ENCODE measurements at regions not wholly inside any gene's neighbourhood (a gene's known extent, or its start where the extent isn't known, plus 50 kb on each side); places are given as distances from the start of the nearest gene placed in this dataset.

DNA sequence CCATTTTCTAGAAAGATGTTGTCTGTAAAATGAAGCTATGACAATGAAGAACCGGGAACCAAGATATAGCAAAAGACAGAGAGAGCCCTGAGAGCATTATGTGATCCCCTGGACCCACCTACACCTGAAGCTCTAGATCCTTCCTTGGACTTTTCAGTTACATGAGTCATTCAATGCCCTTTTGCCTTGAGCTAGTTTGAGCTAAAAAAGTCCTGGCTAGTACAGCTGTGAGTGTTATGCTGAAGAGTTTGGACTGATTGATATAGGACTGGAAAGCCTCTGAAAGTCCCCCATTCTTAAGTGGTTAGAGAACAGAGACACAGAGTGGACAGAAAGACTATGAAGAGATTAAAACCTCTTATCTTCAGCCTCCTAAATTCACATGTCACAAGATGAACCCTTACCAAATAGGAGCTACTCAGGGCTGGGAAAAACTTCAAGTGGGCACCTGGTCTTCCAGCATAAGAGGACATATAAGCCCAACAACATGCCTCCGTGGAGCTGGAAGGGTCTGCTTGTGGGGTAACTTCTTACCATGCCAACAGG, 386.8 kb upstream of the NFE2L3 start:
- TF ChIP-seq, protein P1, sequence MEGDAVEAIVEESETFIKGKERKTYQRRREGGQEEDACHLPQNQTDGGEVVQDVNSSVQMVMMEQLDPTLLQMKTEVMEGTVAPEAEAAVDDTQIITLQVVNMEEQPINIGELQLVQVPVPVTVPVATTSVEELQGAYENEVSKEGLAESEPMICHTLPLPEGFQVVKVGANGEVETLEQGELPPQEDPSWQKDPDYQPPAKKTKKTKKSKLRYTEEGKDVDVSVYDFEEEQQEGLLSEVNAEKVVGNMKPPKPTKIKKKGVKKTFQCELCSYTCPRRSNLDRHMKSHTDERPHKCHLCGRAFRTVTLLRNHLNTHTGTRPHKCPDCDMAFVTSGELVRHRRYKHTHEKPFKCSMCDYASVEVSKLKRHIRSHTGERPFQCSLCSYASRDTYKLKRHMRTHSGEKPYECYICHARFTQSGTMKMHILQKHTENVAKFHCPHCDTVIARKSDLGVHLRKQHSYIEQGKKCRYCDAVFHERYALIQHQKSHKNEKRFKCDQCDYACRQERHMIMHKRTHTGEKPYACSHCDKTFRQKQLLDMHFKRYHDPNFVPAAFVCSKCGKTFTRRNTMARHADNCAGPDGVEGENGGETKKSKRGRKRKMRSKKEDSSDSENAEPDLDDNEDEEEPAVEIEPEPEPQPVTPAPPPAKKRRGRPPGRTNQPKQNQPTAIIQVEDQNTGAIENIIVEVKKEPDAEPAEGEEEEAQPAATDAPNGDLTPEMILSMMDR (IDR thresholded peaks at IDR 0.05): no peak
- H3K36me3 ChIP-seq (ENCODE audit: low read depth): no peaks in the 10 kb centered on the region
- DNase-seq (no peak), ATAC-seq (no peak)
- H3K9me3 ChIP-seq: no peaks in the 10 kb centered on the region
- H3K4me3 ChIP-seq: no peak overlapping the region
- no peaks in the 10 kb centered on the region for H3K4me1 ChIP-seq (ENCODE audit: low read depth)
- intact Hi-C loops (cut with DNase I, micrococcal nuclease): no loop called here

DNA sequence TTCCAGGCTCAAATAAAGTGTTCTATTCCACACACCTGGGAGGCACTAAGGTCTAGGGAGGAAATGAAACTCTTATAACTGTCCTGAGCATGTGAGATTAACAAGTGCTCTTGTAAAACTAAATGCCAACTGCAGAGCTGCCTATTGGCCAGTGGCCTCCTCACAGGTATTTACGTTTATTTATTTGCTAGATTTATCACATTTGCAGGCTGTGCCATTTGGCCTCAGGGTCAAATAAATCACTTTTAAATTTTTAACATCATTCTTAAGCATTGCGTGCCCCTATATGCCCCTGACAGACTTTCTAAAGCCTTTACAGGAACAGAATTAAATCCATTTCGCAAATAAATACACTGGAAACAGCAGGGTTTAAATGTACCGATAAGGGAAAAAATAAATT, 381.8 kb upstream of the NFE2L3 start:
- intact Hi-C loops (cut with DNase I, micrococcal nuclease): no loop called here
- Histone ChIP-seq H3K4me3 (no peak overlapping the region), H3K9me3 (no peaks in the 10 kb centered on the region), H3K4me1 (ENCODE audit: low read depth) (no peaks in the 10 kb centered on the region), H3K36me3 (ENCODE audit: low read depth) (no peaks in the 10 kb centered on the region)
- DNase-seq (no peak), ATAC-seq (no peak)
- TF ChIP-seq, protein P1 (IDR thresholded peaks at IDR 0.05): no peak

DNA sequence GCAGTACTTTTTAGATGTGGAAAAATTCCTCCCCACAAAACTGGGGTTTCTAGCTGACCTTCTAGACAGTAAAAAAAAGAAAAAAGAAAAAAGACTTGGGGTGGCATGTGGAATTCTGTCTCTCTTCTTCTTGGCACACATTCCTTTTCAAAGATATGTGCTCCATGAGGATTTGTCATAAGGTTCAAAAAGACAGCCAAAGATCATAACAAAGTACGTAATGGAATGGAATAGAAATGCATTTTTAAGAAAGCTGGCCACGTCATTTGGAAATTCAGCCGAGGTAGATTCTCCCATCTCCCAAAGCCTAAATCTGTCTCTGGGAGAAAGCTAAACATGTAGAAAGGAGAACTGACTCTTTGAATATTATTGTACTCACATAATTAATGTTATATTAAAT, 381.3 kb upstream of the NFE2L3 start:
- Histone ChIP-seq H3K9me3 (no peaks in the 10 kb centered on the region), H3K4me3 (no peak overlapping the region), H3K36me3 (ENCODE audit: low read depth) (no peaks in the 10 kb centered on the region), H3K4me1 (ENCODE audit: low read depth) (no peaks in the 10 kb centered on the region)
- TF ChIP-seq, protein P1 (IDR thresholded peaks at IDR 0.05): no peak
- intact Hi-C loops (cut with DNase I, micrococcal nuclease): no loop called here
- DNase-seq (no peak), ATAC-seq (no peak)

DNA sequence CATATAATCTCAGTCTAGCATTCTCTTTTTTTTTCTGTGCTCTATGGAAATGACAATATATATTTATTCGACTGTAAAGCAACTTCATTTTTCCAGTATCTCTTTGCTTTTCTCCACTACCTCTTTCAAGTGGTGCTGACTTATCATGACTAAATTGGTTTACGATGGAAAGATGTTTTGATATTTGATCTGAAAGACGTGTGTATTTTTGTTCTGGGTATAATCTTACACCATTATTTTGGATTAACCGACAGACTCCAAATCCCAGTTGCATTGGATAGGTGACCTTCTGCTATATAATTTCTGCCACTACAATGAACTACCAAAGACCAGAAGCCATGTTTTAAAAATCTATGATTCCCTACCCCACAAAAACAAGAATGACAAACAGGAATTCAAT, 380.5 kb upstream of the NFE2L3 start:
- ATAC-seq: no peak
- TF ChIP-seq, protein P1 (IDR thresholded peaks at IDR 0.05): no peak

DNA sequence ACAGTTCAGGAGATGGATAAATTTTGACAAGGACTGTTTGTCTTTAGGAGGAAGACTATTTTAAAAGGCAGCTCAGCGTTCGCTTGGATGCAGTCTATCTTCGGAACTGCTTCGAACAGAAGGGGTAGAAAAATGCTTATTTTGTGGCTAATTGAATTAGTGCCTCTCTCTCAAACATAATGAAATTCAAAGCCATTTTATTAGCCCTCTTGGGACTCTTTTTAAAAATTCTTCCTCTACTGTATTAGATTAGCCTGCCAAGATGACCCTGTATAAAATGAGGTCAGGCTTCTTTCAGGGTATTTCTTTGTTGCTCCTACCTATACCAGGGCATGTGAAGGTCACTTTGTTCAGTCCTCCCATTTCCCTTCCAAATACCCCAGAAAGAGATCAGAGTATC, 379.2 kb upstream of the NFE2L3 start:
- Histone ChIP-seq H3K36me3 (ENCODE audit: low read depth) (no peaks in the 10 kb centered on the region), H3K4me1 (ENCODE audit: low read depth) (no peaks in the 10 kb centered on the region), H3K4me3 (no peak overlapping the region), H3K9me3 (no peaks in the 10 kb centered on the region)
- intact Hi-C loops (cut with DNase I, micrococcal nuclease): no loop called here
- DNase-seq (no peak), ATAC-seq (no peak)
- TF ChIP-seq, protein P1 (IDR thresholded peaks at IDR 0.05): no peak

More for the DNA sequence above, 380.5 kb upstream of the NFE2L3 start:
- H3K4me1 ChIP-seq (ENCODE audit: low read depth): no peaks in the 10 kb centered on the region
- DNase-seq: no peak
- intact Hi-C loops (cut with DNase I, micrococcal nuclease): no loop called here
- H3K4me3 ChIP-seq: no peak overlapping the region
- H3K36me3 ChIP-seq (ENCODE audit: low read depth): no peaks in the 10 kb centered on the region
- no peaks in the 10 kb centered on the region for H3K9me3 ChIP-seq

DNA sequence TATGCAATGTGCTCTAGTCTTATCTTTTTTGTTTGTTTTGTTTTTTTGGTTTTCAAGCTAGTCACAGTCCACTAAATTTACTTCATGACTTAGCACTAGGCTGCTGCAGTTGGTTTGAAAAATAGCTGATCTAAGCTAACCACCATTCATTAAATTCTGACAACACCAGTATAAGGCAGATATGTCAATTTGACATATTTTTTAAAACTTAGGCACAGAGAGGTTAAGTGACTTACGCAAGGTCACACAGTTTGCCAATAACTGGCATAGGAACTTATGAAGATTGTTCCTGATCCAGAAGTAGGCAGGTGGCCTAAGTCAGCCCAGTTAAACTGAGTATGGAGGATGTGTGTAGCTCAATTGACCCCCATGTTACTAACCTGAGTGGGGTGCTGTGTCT, 377.3 kb upstream of the NFE2L3 start:
- Histone ChIP-seq H3K4me1 (ENCODE audit: low read depth) (no peaks in the 10 kb centered on the region), H3K36me3 (ENCODE audit: low read depth) (no peaks in the 10 kb centered on the region), H3K9me3 (no peaks in the 10 kb centered on the region), H3K4me3 (no peak overlapping the region)
- TF ChIP-seq, protein P1 (IDR thresholded peaks at IDR 0.05): no peak
- no peak for ATAC-seq
- no peak for DNase-seq
- intact Hi-C loops (cut with DNase I, micrococcal nuclease): no loop called here
